EH (cell line): ENCODE measurements at regions not wholly inside any gene's neighbourhood (a gene's known extent, or its start where the extent isn't known, plus 50 kb on each side); places are given as distances from the start of the nearest gene placed in this dataset.
A peak's percentile ranks its signal among the peaks of the same experiment; 100 is the strongest.

Experiments
- DNase-seq: peaks from one replicate; pipeline ENCODE4 v3.0.0-alpha.2; 2015; ENCODE audit warnings: low read depth

- no peak for DNase-seq
These were observed 81.7 kb upstream of the FAM98A start for GRCh38 chr2:33680644-33681363.

GRCh38 chr2:33678436-33678835 is 79.3 kb upstream of the FAM98A start:
- no peak for DNase-seq

- peak; percentile 36 for DNase-seq
These were observed 74.8 kb upstream of the FAM98A start for GRCh38 chr2:33673937-33674336.

GRCh38 chr2:33672896-33673295 is 73.8 kb upstream of the FAM98A start:
- no peak for DNase-seq

GRCh38 chr2:33672389-33672788 is 73.3 kb upstream of the FAM98A start:
- no peak for DNase-seq

GRCh38 chr2:33671198-33671597 is 72.1 kb upstream of the FAM98A start:
- no peak for DNase-seq

- DNase-seq, result no peak
These were observed 71.4 kb upstream of the FAM98A start for GRCh38 chr2:33670392-33670937.

- no peak for DNase-seq
These were observed 67.8 kb upstream of the FAM98A start for GRCh38 chr2:33666879-33667278.

GRCh38 chr2:33665039-33665438 is 65.9 kb upstream of the FAM98A start:
- no peak for DNase-seq

- no peak for DNase-seq
These were observed 61.5 kb upstream of the FAM98A start for GRCh38 chr2:33660416-33661123.

- DNase-seq, result no peak
These were observed 56.7 kb upstream of the FAM98A start for GRCh38 chr2:33655626-33656320.

- DNase-seq, result no peak
These were observed 53.7 kb upstream of the FAM98A start for GRCh38 chr2:33652830-33653229.

GRCh38 chr2:33650171-33650570 is 51.1 kb upstream of the FAM98A start:
- DNase-seq, result no peak
